ENCODE measurements at regions not wholly inside any gene's neighbourhood (a gene's known extent, or its start where the extent isn't known, plus 50 kb on each side); places are given as distances from the start of the nearest gene placed in this dataset.
A peak's percentile ranks its signal among the peaks of the same experiment; 100 is the strongest.

DNA sequence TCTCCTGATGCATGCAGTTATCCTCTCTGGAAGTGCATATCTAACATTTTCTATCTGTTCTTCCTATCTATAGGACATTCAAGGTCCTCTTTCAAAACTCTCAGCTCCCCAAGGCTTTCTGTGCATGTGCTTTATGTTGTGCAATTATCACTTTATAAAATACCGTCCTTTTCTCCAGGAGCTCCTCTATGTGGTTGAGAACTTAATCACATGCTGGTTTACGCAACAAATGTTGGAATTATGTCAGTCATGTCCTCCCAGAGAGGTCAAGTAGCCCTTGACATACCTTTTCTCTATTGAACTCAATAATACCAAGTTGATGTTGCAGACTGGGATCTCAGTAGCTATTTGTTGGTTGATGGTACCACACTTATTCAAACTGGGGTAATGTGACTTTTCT lies 388.4 kb downstream of the BTBD3 start:
- Histone ChIP-seq H3K27ac (no peak overlapping the region), H3K4me1 (no peaks in the 10 kb centered on the region), H3K9me3 (no peaks in the 10 kb centered on the region), H3K27me3 (no peaks in the 10 kb centered on the region), H3K4me3 (no peak overlapping the region), H3K36me3 (no peaks in the 10 kb centered on the region)
- TF ChIP-seq, protein P1, sequence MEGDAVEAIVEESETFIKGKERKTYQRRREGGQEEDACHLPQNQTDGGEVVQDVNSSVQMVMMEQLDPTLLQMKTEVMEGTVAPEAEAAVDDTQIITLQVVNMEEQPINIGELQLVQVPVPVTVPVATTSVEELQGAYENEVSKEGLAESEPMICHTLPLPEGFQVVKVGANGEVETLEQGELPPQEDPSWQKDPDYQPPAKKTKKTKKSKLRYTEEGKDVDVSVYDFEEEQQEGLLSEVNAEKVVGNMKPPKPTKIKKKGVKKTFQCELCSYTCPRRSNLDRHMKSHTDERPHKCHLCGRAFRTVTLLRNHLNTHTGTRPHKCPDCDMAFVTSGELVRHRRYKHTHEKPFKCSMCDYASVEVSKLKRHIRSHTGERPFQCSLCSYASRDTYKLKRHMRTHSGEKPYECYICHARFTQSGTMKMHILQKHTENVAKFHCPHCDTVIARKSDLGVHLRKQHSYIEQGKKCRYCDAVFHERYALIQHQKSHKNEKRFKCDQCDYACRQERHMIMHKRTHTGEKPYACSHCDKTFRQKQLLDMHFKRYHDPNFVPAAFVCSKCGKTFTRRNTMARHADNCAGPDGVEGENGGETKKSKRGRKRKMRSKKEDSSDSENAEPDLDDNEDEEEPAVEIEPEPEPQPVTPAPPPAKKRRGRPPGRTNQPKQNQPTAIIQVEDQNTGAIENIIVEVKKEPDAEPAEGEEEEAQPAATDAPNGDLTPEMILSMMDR (IDR thresholded peaks at IDR 0.05) = no peak
- peak; percentile 68 for ATAC-seq
- no peak for DNase-seq
- intact Hi-C loops (cut with DNase I) = no loop called here

DNA sequence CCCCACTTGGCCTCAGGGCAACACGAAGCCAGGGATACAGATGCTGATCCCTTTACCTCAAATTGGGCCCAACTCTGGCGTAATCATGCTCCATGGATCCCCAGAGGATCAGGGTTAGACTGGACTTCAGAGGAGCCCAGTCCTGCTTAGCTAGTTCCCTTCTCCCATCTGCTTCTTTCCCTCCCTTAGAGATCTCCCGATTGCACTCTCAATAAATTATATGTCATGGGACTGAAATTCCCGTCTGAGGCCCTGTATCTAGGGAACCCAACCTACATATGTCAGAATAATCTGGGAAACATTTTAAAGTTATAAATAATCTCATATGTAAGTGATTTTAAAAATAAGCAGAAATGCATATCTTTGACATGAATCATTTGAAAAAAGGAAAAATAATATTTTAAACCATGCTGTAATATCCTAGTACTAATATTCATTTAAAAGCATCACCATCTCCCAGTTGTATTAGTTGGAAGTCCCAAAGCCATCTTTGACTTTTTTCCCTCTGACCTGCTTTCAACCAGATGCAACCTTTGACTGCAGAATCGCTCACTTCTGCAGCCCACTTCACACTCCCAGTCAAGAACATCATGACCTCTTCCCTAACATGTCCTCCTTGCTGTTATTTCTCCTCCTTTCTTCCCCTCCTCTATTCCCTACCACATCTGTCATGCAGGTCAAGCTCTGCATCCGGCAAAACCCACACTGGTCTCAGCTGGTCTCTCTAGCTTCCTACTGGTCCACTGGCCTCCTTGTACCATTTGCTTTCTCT lies 393.6 kb downstream of the BTBD3 start:
- Histone ChIP-seq H3K4me1 (no peaks in the 10 kb centered on the region), H3K4me3 (no peak overlapping the region), H3K27ac (no peak overlapping the region), H3K9me3 (no peaks in the 10 kb centered on the region), H3K36me3 (no peaks in the 10 kb centered on the region), H3K27me3 (no peaks in the 10 kb centered on the region)
- TF ChIP-seq, protein P1 (IDR thresholded peaks at IDR 0.05) = no peak
- intact Hi-C loops (cut with DNase I) = no loop called here
- ATAC-seq (no peak), DNase-seq (no peak)

DNA sequence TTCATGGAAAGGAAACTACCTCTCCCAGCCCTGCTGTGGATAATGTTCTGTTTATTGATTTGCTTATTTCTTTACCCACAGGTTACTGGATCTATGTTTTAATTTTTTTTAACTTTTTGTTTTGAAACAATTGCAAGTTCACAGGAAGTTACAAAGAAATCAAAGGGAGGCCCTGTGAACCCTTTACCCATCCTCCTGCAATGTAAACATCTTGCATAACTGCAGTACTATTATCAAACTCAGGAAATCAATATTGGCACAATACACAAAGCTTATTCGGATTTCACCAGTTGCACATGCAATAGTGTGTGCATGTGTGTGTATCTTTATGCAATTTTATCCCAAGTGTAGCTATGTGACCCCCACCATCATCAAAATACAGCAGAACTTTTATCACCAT lies 398.0 kb downstream of the BTBD3 start:
- Histone ChIP-seq H3K27me3 (no peaks in the 10 kb centered on the region), H3K36me3 (no peaks in the 10 kb centered on the region), H3K27ac (no peak overlapping the region), H3K9me3 (no peaks in the 10 kb centered on the region), H3K4me3 (no peak overlapping the region), H3K4me1 (no peaks in the 10 kb centered on the region)
- intact Hi-C loops (cut with DNase I) = no loop called here
- no peak for DNase-seq
- TF ChIP-seq, protein P1 (IDR thresholded peaks at IDR 0.05) = no peak
- ATAC-seq = no peak

DNA sequence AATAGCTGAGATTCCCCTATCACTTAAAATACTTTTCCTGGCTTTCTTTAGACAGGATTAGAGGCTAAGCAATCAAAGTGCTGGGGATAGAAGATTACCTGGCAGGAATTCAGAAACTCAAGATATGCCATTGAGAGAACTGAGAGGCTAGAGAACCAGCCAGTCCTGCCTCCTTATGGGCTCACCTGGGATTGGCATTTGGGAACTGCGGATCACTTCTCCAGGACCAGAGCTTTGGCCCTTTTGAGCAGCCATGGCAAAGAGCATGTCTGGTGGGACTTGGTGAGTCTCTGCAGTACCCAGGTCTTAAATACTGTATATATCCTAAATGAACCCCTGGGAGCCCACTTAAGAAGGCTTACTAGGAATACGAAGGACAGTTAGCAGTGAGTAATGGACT lies 399.1 kb downstream of the BTBD3 start:
- ATAC-seq = no peak
- Histone ChIP-seq H3K36me3 (no peaks in the 10 kb centered on the region), H3K4me1 (no peaks in the 10 kb centered on the region), H3K4me3 (no peak overlapping the region), H3K27me3 (no peaks in the 10 kb centered on the region), H3K27ac (no peak overlapping the region), H3K9me3 (no peaks in the 10 kb centered on the region)
- intact Hi-C loops (cut with DNase I) = no loop called here
- TF ChIP-seq, protein P1 (IDR thresholded peaks at IDR 0.05) = no peak
- DNase-seq = no peak

DNA sequence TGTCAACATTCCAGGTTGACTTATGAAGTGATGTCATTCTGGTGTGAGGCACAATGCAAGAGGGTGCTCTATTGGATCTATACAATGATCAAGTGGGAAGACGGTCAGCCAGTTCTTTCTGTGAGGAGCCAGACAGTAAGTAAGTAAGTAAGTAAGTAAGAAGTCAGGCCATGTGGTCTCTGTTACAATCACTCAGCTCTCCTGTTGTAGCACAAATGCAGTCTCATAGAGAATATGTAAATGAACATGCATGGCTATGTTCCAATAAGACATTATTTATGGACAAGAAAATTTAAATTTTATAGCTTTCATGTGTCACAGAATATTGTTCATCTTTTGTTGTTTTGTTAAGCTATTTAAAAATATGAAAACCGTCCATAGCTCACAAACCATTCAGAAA lies 399.7 kb downstream of the BTBD3 start:
- no peaks in the 10 kb centered on the region for H3K9me3 ChIP-seq
- ATAC-seq (no peak), DNase-seq (no peak)
- no peak overlapping the region for H3K27ac ChIP-seq
- no peaks in the 10 kb centered on the region for H3K36me3 ChIP-seq
- no peaks in the 10 kb centered on the region for H3K27me3 ChIP-seq
- no peaks in the 10 kb centered on the region for H3K4me1 ChIP-seq
- H3K4me3 ChIP-seq = no peak overlapping the region
- TF ChIP-seq, protein P1 (IDR thresholded peaks at IDR 0.05) = no peak
- intact Hi-C loops (cut with DNase I) = no loop called here

DNA sequence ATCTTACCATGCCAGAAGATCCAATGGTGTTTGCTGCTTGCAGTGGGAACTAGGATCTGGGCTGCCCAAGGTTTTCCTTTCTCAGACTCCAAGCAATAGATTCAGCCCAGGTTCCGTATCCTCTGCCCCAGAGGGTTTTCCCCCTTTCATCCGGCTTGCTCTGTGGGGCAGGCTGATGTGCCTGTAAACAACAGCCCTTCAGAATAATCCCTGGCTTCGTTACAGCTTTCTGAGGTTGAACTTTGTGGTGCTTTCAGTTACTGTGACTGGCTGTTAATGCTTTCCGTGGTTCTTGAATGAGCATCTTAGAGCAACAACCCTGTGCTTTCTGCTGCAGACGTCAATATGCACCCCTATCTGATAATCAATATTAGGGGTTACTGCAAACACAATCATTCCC lies 400.4 kb downstream of the BTBD3 start:
- DNase-seq = no peak
- no peak for ATAC-seq
- no peaks in the 10 kb centered on the region for H3K36me3 ChIP-seq
- H3K9me3 ChIP-seq = no peaks in the 10 kb centered on the region
- no peaks in the 10 kb centered on the region for H3K4me1 ChIP-seq
- intact Hi-C loops (cut with DNase I) = no loop called here
- H3K4me3 ChIP-seq = no peak overlapping the region
- TF ChIP-seq, protein P1 (IDR thresholded peaks at IDR 0.05) = no peak
- no peaks in the 10 kb centered on the region for H3K27me3 ChIP-seq
- no peak overlapping the region for H3K27ac ChIP-seq
